AG09309 (cell line): ENCODE measurements at regions not wholly inside any gene's neighbourhood (a gene's known extent, or its start where the extent isn't known, plus 50 kb on each side); places are given as distances from the start of the nearest gene placed in this dataset.
A peak's percentile ranks its signal among the peaks of the same experiment; 100 is the strongest.
"Not testable (repeated sequence)": the region's sequence is repeated elsewhere in the genome, so short reads cannot be mapped to it uniquely, and the experiment has no call there.

Experiments used
- DNase-seq: peaks from one replicate; pipeline ENCODE4 v3.0.0-alpha.2; 2010; ENCODE audit warnings: low read depth
- H3K4me3 ChIP-seq: 2 replicates; pipeline ENCODE4 v1.5.1; 2011; ENCODE audit warnings: mild to moderate bottlenecking, low read depth, low read length, moderate library complexity; ENCODE audit not compliant: control insufficient read depth

DNA sequence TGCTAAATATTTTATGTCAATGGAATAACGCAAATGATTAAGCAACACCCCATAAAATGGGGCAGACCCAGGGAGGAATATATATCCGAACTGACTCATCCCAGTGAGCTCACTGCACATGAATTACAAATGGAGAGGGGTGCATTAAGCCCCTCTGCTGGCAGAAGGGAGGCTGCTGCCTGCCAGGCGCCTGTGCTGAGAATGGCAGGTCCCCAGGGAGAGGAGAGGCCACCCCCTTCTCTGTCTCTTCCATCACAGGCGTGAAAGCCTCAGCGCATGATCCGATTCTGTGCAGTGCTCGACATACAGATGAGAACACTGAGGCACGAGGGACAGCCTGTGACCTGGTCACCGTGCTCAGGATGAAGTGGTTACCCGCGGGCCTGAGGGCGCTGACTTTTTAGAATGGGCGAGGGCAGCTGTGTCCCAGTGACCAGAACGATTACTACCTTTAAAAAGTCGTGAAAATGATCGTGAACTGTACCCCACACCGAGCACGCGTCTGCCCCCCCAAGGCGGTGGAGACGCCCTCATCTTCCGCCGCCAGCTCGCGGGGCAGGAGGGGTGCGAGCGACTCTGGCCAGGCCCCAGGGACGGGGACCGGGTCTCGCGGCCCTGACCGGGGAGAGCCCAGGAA is 229.7 kb upstream of the FRG2C start:
- peak; percentile 37 for DNase-seq
- peak overlapping the region; percentile 53 for H3K4me3 ChIP-seq

DNA sequence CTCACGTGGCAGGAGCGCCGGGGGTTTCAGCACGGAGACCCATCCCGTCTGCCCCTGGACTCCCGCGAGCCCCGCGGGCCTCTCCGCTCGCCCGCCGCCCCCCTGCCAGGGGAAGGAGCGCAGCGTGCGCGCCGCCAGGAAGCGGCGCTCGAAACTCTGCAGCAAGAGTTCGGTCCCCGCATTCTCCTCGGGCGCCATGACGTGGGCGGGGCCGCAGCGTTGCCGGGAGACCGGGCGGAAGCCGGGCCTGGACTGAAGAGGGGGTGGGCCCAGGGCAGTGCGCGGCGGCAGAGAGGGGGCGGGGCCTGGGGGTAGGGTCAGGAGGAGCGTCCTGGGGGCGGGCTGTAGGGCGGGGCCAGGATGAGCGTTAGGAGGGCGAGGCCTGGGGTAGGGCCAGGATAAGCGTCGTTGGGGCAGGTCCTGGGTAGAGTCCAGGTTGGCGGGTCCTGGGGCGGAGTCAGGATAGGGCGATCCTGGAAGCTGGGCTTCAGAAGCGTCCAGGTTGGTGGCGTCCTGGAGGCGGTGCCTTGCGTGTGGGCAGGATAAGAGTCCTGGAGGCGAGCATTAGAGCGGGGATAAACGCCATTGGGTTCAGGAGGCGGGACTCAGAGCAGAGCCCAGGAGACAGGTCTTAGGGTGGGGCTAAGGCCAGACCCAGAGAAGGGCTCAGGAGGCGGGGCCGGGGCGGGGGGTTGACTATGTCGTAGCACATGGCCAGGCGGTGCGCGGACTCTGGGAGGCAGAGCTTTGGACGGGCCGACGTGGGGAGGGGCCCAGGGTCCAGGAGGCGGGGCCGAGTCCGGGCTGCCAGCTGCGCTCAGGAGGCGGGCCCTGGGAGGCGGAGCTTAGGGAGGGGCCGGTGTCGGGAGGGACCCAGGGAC is 229.0 kb upstream of the FRG2C start:
- peak overlapping the region; percentile 53 for H3K4me3 ChIP-seq
- DNase-seq = peak; percentile 96

DNA sequence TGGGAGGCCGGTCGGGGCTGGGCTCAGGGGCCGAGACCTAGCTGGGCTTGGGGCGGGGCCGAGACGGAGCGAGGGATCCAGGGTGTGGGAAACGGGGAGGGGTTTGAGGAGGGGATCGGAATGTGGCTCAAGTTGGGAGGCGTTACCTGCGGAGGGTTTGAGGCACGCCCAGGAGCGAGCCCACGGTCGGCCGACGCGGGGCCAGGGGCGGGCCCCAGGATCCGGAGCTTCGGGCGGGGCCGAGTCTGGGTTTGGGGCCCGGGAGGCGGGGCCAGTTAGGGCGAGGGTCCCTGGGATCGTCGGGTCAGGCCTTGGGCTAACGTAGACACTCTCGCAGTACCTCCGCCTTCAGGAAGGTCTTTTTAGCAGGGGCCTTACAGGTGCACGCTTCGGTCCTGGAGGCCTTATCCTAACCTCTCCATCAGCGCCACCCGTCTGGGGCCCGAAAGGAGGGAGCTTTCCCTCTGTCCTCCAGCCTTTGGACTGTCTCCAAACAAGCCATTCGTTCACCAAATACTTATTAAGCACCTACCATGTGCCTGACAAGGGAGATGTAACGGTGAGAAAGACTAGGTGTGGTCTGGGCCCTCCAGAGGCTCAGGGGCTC is 228.2 kb upstream of the FRG2C start:
- H3K4me3 ChIP-seq = peak overlapping the region; percentile 43
- DNase-seq = not testable (repeated sequence)

DNA sequence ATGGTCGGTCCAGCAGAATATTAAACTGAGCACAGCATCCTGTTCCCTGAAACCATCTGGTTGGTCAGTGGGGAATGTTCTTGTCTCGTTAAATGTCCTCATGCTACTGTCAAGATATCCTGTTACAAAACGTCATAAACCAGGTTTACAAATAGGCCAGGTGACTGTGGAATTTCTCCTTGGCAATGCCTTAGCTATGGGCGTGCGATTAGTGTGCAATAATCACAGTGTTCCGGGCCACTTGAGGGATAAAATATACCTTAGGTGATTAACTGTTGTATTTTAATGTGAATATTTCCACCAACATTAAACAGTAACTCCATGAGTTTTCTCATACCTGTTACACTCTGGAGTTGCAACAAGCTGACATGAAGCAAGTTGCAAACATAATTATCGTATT is 223.1 kb upstream of the FRG2C start:
- not testable (repeated sequence) for DNase-seq, H3K4me3 ChIP-seq

DNA sequence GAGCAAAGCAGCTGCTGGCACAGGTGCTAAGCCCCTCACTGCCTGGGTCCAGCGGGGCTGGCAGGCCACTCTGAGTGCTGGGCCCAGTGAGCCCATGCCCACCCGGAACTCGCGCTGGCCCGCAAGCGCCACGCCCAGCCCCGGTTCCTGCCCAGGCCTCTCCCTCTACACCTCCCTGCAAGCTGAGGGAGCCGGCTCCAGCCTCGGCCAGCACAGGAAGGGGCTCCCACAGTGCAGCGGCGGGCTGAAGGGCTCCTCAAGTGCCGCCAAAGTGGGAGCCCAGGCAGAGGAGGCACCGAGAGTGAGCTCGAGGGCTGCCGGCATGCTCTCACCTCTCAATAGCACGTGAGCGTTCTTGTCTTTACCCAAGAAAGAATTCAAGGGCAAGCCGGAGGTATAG is 219.5 kb upstream of the FRG2C start:
- not testable (repeated sequence) for H3K4me3 ChIP-seq, DNase-seq

DNA sequence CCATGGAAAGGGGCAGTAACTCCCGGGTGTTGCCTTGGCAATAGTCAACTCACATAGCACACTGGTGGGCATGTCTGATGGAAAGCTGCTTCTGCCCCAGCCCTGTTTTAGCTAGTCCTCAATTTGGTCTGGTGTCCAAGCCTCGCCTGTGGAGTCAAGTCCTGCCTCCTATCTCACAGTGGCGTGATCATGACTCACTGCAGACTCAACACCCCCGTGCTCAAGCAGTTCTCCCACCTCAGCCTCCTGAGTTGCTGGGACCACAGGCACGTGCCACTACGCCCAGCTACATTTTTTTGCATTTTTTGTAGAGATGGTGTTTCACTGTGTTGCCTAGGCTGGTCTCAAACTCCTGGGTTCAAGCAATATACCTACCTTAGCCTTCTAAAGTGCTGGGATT is 218.9 kb upstream of the FRG2C start:
- H3K4me3 ChIP-seq, DNase-seq: not testable (repeated sequence)

DNA sequence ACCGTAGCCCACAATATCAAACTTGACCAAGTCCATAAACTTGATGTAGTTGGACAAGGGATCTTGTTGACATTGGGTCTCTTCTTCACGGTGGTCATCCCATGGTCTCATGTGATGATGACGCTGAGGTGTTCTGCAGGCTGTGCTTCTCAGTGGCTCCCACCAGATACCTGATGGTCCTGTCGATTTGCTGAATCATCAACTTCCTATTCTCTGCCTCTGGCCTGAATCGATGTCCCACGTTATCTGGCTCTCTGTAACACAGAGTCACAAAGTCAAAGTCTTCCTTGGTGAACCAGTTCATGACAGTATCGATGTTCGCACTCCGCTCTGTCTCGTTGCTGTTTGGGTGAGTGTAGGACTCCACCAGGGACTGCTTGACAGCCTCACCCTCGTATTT is 217.2 kb upstream of the FRG2C start:
- H3K4me3 ChIP-seq, DNase-seq: not testable (repeated sequence)

DNA sequence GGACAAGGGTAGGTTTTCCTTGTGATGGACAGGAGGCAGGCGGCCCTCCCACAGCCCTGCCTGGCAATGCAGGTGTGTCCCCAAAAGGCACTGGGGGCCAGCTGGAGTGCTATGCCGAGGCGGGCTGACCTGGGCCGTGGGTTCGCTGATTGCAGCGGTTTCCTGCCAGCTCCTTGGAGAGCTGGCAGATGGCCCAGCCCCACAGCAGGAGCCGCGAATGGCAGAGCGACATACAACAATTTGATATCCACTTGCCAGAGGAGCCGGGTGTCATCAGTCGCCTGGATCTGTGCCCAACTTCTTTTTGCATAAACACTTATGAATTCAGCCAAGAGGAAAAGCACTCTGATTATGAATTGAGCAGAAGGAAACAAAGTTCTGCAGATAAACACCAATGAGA is 210.8 kb upstream of the FRG2C start:
- DNase-seq, H3K4me3 ChIP-seq: not testable (repeated sequence)

DNA sequence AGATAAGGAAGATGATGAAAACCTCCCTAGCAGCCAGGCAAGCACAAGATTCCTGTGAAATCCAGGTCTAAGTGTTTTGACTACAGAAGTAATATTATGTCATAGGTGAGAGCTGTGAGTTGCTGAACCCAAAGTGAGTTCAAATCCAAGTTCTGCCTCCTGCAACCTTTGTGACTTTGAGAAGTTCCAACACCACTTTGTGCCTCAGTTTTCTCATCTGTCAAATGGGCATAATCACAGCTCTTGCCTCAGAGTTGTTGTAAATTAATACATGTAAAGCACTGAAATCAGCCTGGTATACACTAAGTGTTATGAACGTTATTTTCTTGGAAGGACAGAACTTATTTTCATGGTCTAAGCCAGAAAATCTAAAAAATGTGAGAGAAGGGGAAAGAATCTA is 210.3 kb upstream of the FRG2C start:
- DNase-seq, H3K4me3 ChIP-seq: not testable (repeated sequence)

DNA sequence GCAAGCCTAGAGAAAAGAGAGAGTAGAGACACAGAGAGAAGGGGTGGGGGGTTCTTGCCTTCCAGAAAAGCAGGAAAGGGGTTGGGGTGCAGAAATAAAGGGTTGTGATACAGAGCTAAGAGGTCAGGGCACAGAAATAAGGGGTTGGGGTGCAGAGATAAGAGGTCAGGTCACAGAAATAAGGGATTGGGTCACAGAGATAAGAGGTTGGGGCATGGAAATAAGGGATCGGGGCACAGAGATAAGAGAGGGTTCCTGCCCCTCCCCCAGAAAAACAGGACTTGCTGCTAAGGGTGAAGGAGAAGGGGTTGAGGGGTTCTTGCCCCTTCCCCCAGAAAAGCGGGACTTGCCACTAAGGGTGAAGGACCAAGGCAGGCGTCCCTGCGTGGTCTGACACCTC is 189.6 kb upstream of the FRG2C start:
- DNase-seq, H3K4me3 ChIP-seq: not testable (repeated sequence)

DNA sequence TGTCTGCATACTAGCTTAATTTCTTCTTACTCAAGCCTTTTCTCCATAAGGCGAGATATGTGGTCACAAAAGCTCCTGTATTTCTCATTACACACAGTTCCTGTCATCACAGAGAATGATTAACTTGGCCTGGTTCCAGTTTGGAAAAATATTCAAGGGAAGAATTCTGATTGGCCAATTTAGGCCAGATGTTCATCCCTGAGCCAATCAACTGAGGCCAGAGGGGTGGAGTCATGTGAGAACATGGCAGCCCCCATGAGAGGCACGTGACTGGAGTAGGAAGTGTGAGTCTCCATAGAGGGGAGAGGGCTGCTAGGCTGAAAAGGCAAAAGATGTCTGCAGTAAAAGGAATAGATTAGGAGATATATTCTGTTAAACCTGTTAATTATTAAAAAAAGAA is 167.5 kb upstream of the FRG2C start:
- not testable (repeated sequence) for H3K4me3 ChIP-seq, DNase-seq

DNA sequence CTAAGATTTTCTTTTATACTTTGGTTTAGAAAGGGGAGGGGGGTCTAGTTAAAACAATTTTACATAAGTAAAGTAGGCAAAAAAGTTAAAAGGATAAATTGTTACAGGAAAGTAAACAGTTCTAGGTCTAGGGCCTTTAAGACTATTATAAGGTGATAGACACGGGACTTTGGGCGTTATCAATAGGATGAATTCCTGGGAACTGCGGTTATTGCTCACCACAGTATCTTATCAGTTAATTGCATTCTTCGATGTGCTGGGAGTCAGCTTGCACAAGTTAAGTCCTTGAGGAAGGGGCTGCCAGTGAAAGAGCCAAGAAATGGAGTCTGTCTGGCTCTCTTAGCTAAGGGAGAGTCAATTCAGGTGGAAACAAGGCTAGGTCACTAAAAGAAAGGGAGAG is 163.8 kb upstream of the FRG2C start:
- DNase-seq, H3K4me3 ChIP-seq: not testable (repeated sequence)

DNA sequence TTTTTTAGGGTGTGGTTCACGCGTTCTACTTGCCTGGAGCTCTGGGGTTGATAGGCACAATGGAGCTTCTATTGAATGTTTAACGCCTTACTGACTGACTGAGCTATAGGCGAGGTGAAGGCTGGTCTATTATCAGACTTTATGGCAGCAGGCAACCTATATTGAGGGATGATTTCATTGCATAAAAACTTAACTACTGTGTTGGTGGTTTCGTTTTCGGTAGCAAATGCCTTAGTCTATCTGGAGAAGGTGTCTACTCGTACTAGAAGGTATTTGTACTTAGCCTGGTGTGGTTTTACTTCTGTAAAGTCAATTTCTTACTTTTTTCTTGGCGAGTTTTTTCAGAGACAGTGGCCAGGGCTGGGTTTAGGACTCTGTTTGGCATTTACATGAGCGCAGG is 162.0 kb upstream of the FRG2C start:
- H3K4me3 ChIP-seq, DNase-seq: not testable (repeated sequence)
